GM23338 (cell line): ENCODE measurements at regions not wholly inside any gene's neighbourhood (a gene's known extent, or its start where the extent isn't known, plus 50 kb on each side); places are given as distances from the start of the nearest gene placed in this dataset.

Experiments used
- EZH2 ChIP-seq: fragments of 200-600 bp; sonication (generic); IDR thresholded peaks from one replicate; pipeline ENCODE4 v1.8.0; 2017; ENCODE audit warnings: antibody characterized with exemption, mild to moderate bottlenecking, low read depth; ENCODE audit not compliant: unreplicated experiment
- EZH2phosphoT487 ChIP-seq: fragments of 200-600 bp; sonication (generic); IDR thresholded peaks from one replicate; pipeline ENCODE4 v1.8.1; 2018; ENCODE audit warnings: antibody characterized with exemption; ENCODE audit not compliant: unreplicated experiment
- JUNB ChIP-seq: IDR thresholded peaks from one replicate; pipeline ENCODE4 v1.6.1; 2016; ENCODE audit warnings: antibody characterized with exemption; ENCODE audit not compliant: unreplicated experiment
- POLR2AphosphoS5 ChIP-seq: IDR thresholded peaks from 2 replicates; pipeline ENCODE4 v1.6.1; 2016; ENCODE audit warnings: antibody characterized with exemption, low read depth
- TF ChIP-seq, protein P1 (sequence below), 2 experiments: fragments of 200-600 bp in 1 of 2; sonication (generic) in 1 of 2; conservative IDR thresholded peaks; 2 replicates each; pipeline versions ENCODE4 v1.5.1 to v1.6.1; 2016 to 2017; ENCODE audit warnings: antibody characterized with exemption in 2 of 2, low read depth in 2 of 2, mild to moderate bottlenecking in 2 of 2, moderate library complexity in 1 of 2
- TF ChIP-seq, protein P2 (sequence below): IDR thresholded peaks from one replicate; pipeline ENCODE4 v1.6.1; 2018; ENCODE audit warnings: antibody characterized with exemption; ENCODE audit not compliant: unreplicated experiment

DNA sequence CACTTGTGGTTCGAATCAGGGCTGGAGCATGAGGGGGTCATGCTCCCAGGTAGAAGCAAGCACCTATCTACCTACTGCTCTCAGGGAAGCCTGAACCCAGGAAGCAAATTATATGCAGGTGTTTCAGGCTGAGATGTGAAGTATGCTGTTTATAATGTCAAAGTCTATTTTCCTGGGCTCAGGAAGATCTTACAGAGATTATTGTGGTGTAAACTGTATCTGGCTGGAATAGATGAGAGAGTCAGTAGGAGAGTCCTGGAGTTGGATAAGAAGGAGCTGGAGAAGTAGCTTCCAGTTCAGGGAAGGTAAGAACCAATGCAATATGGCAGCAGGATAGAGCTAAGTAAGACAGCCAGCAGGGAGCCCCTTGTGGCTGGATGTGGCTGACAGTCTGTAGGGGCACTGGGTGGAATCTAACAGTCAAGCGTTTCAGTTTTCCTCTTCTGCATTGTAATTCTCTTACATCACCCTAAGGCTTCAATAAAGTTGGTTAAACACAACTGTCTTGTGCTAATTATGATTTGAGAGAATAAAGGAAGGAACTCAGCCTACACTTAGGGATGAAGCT is 105.9 kb upstream of the EEPD1 start:
- TF ChIP-seq EZH2phosphoT487 (no peak), EZH2 (no peak), POLR2AphosphoS5 (no peak), JUNB (no peak)
- TF ChIP-seq, protein P1, sequence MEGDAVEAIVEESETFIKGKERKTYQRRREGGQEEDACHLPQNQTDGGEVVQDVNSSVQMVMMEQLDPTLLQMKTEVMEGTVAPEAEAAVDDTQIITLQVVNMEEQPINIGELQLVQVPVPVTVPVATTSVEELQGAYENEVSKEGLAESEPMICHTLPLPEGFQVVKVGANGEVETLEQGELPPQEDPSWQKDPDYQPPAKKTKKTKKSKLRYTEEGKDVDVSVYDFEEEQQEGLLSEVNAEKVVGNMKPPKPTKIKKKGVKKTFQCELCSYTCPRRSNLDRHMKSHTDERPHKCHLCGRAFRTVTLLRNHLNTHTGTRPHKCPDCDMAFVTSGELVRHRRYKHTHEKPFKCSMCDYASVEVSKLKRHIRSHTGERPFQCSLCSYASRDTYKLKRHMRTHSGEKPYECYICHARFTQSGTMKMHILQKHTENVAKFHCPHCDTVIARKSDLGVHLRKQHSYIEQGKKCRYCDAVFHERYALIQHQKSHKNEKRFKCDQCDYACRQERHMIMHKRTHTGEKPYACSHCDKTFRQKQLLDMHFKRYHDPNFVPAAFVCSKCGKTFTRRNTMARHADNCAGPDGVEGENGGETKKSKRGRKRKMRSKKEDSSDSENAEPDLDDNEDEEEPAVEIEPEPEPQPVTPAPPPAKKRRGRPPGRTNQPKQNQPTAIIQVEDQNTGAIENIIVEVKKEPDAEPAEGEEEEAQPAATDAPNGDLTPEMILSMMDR (conservative IDR thresholded peaks at IDR 0.05; ENCODE audit: low read depth in 2 of 2), result peak; percentile 37 to 38
- TF ChIP-seq, protein P2, sequence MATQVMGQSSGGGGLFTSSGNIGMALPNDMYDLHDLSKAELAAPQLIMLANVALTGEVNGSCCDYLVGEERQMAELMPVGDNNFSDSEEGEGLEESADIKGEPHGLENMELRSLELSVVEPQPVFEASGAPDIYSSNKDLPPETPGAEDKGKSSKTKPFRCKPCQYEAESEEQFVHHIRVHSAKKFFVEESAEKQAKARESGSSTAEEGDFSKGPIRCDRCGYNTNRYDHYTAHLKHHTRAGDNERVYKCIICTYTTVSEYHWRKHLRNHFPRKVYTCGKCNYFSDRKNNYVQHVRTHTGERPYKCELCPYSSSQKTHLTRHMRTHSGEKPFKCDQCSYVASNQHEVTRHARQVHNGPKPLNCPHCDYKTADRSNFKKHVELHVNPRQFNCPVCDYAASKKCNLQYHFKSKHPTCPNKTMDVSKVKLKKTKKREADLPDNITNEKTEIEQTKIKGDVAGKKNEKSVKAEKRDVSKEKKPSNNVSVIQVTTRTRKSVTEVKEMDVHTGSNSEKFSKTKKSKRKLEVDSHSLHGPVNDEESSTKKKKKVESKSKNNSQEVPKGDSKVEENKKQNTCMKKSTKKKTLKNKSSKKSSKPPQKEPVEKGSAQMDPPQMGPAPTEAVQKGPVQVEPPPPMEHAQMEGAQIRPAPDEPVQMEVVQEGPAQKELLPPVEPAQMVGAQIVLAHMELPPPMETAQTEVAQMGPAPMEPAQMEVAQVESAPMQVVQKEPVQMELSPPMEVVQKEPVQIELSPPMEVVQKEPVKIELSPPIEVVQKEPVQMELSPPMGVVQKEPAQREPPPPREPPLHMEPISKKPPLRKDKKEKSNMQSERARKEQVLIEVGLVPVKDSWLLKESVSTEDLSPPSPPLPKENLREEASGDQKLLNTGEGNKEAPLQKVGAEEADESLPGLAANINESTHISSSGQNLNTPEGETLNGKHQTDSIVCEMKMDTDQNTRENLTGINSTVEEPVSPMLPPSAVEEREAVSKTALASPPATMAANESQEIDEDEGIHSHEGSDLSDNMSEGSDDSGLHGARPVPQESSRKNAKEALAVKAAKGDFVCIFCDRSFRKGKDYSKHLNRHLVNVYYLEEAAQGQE, result no peak
